ENCODE measurements at regions not wholly inside any gene's neighbourhood (a gene's known extent, or its start where the extent isn't known, plus 50 kb on each side); places are given as distances from the start of the nearest gene placed in this dataset.

DNA sequence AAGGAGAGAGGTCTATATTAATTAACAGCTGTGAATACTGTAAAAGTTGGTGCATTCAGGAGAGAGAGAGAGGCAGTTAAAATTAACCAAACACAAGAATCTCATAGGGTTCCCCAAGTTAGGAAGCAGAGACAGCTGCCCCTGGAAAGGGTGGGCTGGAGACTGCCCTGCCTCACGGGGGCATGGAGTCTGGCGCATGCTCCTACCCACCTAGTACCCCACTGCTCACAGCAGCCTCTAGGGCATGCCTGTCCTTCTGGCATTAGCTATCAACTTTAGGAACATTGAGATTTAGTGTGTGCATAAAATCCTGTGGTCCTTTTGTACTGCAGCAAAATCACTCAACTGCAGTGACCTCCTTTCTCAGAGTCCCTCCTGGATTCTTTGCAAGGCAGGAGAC, 710.1 kb downstream of the SORCS3 start:
- DNase-seq: no peak
- no peak overlapping the region for H3K4me3 ChIP-seq
- intact Hi-C loops (cut with DNase I; ENCODE audit: low total_unique reads): no loop called here
- no peak for TF ChIP-seq CTCF (IDR thresholded peaks at IDR 0.05)
- H3K4me1 ChIP-seq: no peaks in the 10 kb centered on the region
- no peaks in the 10 kb centered on the region for H3K9me3 ChIP-seq
- no peak overlapping the region for H3K27ac ChIP-seq
- H3K36me3 ChIP-seq: no peaks in the 10 kb centered on the region
- H3K27me3 ChIP-seq: no peaks in the 10 kb centered on the region

- Histone ChIP-seq H3K4me3 (no peak overlapping the region), H3K9me3 (no peaks in the 10 kb centered on the region), H3K27ac (no peak overlapping the region), H3K36me3 (no peaks in the 10 kb centered on the region), H3K27me3 (no peaks in the 10 kb centered on the region), H3K4me1 (no peaks in the 10 kb centered on the region)
- intact Hi-C loops (cut with DNase I; ENCODE audit: low total_unique reads): no loop called here
- TF ChIP-seq CTCF (IDR thresholded peaks at IDR 0.05): no peak
- DNase-seq: no peak
These were observed 706.4 kb downstream of the SORCS3 start for GRCh38 chr10:105347487-105347886.

DNA sequence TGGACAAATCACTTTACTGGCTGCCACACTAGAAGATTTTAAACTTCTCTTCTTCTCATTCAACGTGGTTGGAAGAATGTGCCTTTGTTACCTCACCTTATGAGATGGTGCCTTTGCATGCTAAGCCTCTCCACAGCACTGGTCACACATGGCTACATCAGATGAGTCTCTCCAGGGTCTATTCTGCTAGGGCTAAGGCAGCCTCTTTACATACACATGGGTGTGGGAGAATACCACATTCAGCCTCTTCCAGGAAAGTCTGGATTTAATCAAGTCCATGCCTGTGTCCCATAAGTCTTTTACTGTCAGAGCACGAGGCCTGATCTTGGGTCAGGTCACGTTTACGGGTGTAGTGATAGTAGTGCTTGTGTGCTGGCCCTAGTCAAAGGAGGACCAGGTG, 701.5 kb downstream of the SORCS3 start:
- no peaks in the 10 kb centered on the region for H3K36me3 ChIP-seq
- no peaks in the 10 kb centered on the region for H3K27me3 ChIP-seq
- H3K27ac ChIP-seq: no peak overlapping the region
- no peaks in the 10 kb centered on the region for H3K9me3 ChIP-seq
- DNase-seq: no peak
- no peaks in the 10 kb centered on the region for H3K4me1 ChIP-seq
- no peak overlapping the region for H3K4me3 ChIP-seq
- no peak for TF ChIP-seq CTCF (IDR thresholded peaks at IDR 0.05)
- intact Hi-C loops (cut with DNase I; ENCODE audit: low total_unique reads): no loop called here

GRCh38 chr10:105339669-105340068, 698.6 kb downstream of the SORCS3 start:
- no peak overlapping the region for H3K4me3 ChIP-seq
- DNase-seq: no peak
- no peaks in the 10 kb centered on the region for H3K36me3 ChIP-seq
- H3K9me3 ChIP-seq: no peaks in the 10 kb centered on the region
- H3K4me1 ChIP-seq: no peaks in the 10 kb centered on the region
- intact Hi-C loops (cut with DNase I; ENCODE audit: low total_unique reads): no loop called here
- no peak overlapping the region for H3K27ac ChIP-seq
- TF ChIP-seq CTCF (IDR thresholded peaks at IDR 0.05): no peak
- H3K27me3 ChIP-seq: no peaks in the 10 kb centered on the region

GRCh38 chr10:105328503-105329133, 687.5 kb downstream of the SORCS3 start:
- Histone ChIP-seq H3K4me3 (no peak overlapping the region), H3K36me3 (no peaks in the 10 kb centered on the region), H3K27ac (no peak overlapping the region), H3K4me1 (no peaks in the 10 kb centered on the region), H3K27me3 (no peaks in the 10 kb centered on the region), H3K9me3 (no peaks in the 10 kb centered on the region)
- no peak for DNase-seq
- intact Hi-C loops (cut with DNase I; ENCODE audit: low total_unique reads): no loop called here
- no peak for TF ChIP-seq CTCF (IDR thresholded peaks at IDR 0.05)

Data from tibial artery (tissue), 4 donors.